ENCODE measurements at regions not wholly inside any gene's neighbourhood (a gene's known extent, or its start where the extent isn't known, plus 50 kb on each side); places are given as distances from the start of the nearest gene placed in this dataset.

GRCh38 chr6:67664942-67665341, 970.1 kb upstream of the ADGRB3 start:
- Histone ChIP-seq H3K9ac (no peak overlapping the region), H3K79me2 (no peaks in the 10 kb centered on the region), H3K36me3 (ENCODE audit: control insufficient read depth, insufficient read depth, low read length) (no peaks in the 10 kb centered on the region), H3K27ac (no peak overlapping the region), H3K4me2 (ENCODE audit: low read length) (no peak overlapping the region), H3K27me3 (ENCODE audit: control insufficient read depth, insufficient read depth, low read length) (no peaks in the 10 kb centered on the region), H3K4me3 (ENCODE audit: low read depth, low read length) (no peak overlapping the region), H3K9me3 (ENCODE audit: control insufficient read depth, low read length) (no peaks in the 10 kb centered on the region), H3K4me1 (no peaks in the 10 kb centered on the region), H2AFZ (no peak overlapping the region)
- TF ChIP-seq CTCF (IDR thresholded peaks at IDR 0.05), result no peak

- no peak for TF ChIP-seq CTCF (IDR thresholded peaks at IDR 0.05)
- H3K4me3 ChIP-seq (ENCODE audit: low read depth, low read length), result no peak overlapping the region
- H3K9ac ChIP-seq, result no peak overlapping the region
- no peaks in the 10 kb centered on the region for H3K9me3 ChIP-seq (ENCODE audit: control insufficient read depth, low read length)
- no peaks in the 10 kb centered on the region for H3K4me1 ChIP-seq
- H3K27ac ChIP-seq, result no peak overlapping the region
- H3K36me3 ChIP-seq (ENCODE audit: control insufficient read depth, insufficient read depth, low read length), result no peaks in the 10 kb centered on the region
- H3K27me3 ChIP-seq (ENCODE audit: control insufficient read depth, insufficient read depth, low read length), result no peaks in the 10 kb centered on the region
- H3K4me2 ChIP-seq (ENCODE audit: low read length), result no peak overlapping the region
- H2AFZ ChIP-seq, result no peak overlapping the region
- H3K79me2 ChIP-seq, result no peaks in the 10 kb centered on the region
Observed at GRCh38 chr6:67663105-67663895, 971.8 kb upstream of the ADGRB3 start.

- no peak overlapping the region for H3K27ac ChIP-seq
- no peaks in the 10 kb centered on the region for H3K4me1 ChIP-seq
- H3K4me3 ChIP-seq (ENCODE audit: low read depth, low read length), result no peak overlapping the region
- TF ChIP-seq CTCF (IDR thresholded peaks at IDR 0.05), result no peak
- no peaks in the 10 kb centered on the region for H3K27me3 ChIP-seq (ENCODE audit: control insufficient read depth, insufficient read depth, low read length)
- no peaks in the 10 kb centered on the region for H3K79me2 ChIP-seq
- H3K4me2 ChIP-seq (ENCODE audit: low read length), result no peak overlapping the region
- no peak overlapping the region for H2AFZ ChIP-seq
- no peak overlapping the region for H3K9ac ChIP-seq
- H3K9me3 ChIP-seq (ENCODE audit: control insufficient read depth, low read length), result no peaks in the 10 kb centered on the region
- no peaks in the 10 kb centered on the region for H3K36me3 ChIP-seq (ENCODE audit: control insufficient read depth, insufficient read depth, low read length)
Observed at GRCh38 chr6:67653561-67653960, 981.5 kb upstream of the ADGRB3 start.

GRCh38 chr6:67646550-67646949, 988.5 kb upstream of the ADGRB3 start:
- H3K27ac ChIP-seq, result no peak overlapping the region
- H3K4me1 ChIP-seq, result no peaks in the 10 kb centered on the region
- no peaks in the 10 kb centered on the region for H3K79me2 ChIP-seq
- no peak overlapping the region for H3K9ac ChIP-seq
- no peaks in the 10 kb centered on the region for H3K27me3 ChIP-seq (ENCODE audit: control insufficient read depth, insufficient read depth, low read length)
- no peak overlapping the region for H3K4me2 ChIP-seq (ENCODE audit: low read length)
- H3K4me3 ChIP-seq (ENCODE audit: low read depth, low read length), result no peak overlapping the region
- no peak for TF ChIP-seq CTCF (IDR thresholded peaks at IDR 0.05)
- H3K36me3 ChIP-seq (ENCODE audit: control insufficient read depth, insufficient read depth, low read length), result no peaks in the 10 kb centered on the region
- H3K9me3 ChIP-seq (ENCODE audit: control insufficient read depth, low read length), result no peaks in the 10 kb centered on the region
- H2AFZ ChIP-seq, result no peak overlapping the region

GRCh38 chr6:67643281-67643680, 991.8 kb upstream of the ADGRB3 start:
- Histone ChIP-seq H2AFZ (no peak overlapping the region), H3K4me1 (no peaks in the 10 kb centered on the region), H3K9ac (no peak overlapping the region), H3K9me3 (ENCODE audit: control insufficient read depth, low read length) (no peaks in the 10 kb centered on the region), H3K4me2 (ENCODE audit: low read length) (no peak overlapping the region), H3K27me3 (ENCODE audit: control insufficient read depth, insufficient read depth, low read length) (no peaks in the 10 kb centered on the region), H3K4me3 (ENCODE audit: low read depth, low read length) (no peak overlapping the region), H3K27ac (no peak overlapping the region), H3K36me3 (ENCODE audit: control insufficient read depth, insufficient read depth, low read length) (no peaks in the 10 kb centered on the region), H3K79me2 (no peaks in the 10 kb centered on the region)
- no peak for TF ChIP-seq CTCF (IDR thresholded peaks at IDR 0.05)
